SK-N-SH (cell line): ENCODE measurements at regions not wholly inside any gene's neighbourhood (a gene's known extent, or its start where the extent isn't known, plus 50 kb on each side); places are given as distances from the start of the nearest gene placed in this dataset.

Experiments used
- CTCF ChIP-seq: fragments of 200-600 bp; sonication (generic); IDR thresholded peaks from 2 replicates; pipeline ENCODE4 v1.6.1; 2017; ENCODE audit warnings: antibody characterized with exemption, mild to moderate bottlenecking, moderate library complexity
- ELF1 ChIP-seq: IDR thresholded peaks from 2 replicates; pipeline ENCODE4 v1.4.0; 2012
- EZH2phosphoT487 ChIP-seq: fragments of 200-600 bp; sonication (generic); IDR thresholded peaks from 2 replicates; pipeline ENCODE4 v1.6.1; 2017; ENCODE audit warnings: low read depth, mixed run types, mild to moderate bottlenecking, antibody characterized with exemption, moderate library complexity, borderline replicate concordance
- GABPA ChIP-seq: IDR thresholded peaks from 2 replicates; pipeline ENCODE4 v1.4.0; 2012; ENCODE audit warnings: low read depth, mild to moderate bottlenecking
- POLR2AphosphoS5 ChIP-seq: IDR thresholded peaks from 2 replicates; pipeline ENCODE4 v1.6.1; 2012; ENCODE audit warnings: low read depth, low read length
- SMC3 ChIP-seq: IDR thresholded peaks from 2 replicates; pipeline ENCODE4 v1.6.1; 2012; ENCODE audit warnings: low read depth, low read length, improper control_type of control experiment
- TAF1 ChIP-seq: IDR thresholded peaks from 2 replicates; pipeline ENCODE4 v1.6.1; 2012; ENCODE audit warnings: low read depth, mild to moderate bottlenecking, low read length, moderate library complexity, borderline replicate concordance

- TF ChIP-seq SMC3 (no peak), EZH2phosphoT487 (no peak), CTCF (no peak), ELF1 (no peak), TAF1 (no peak), POLR2AphosphoS5 (no peak), GABPA (no peak)
These were observed 62.3 kb upstream of the STARD13 start for GRCh38 chr13:33347861-33348260.
